ENCODE measurements at regions not wholly inside any gene's neighbourhood (a gene's known extent, or its start where the extent isn't known, plus 50 kb on each side); places are given as distances from the start of the nearest gene placed in this dataset.
"Not testable (repeated sequence)": the region's sequence is repeated elsewhere in the genome, so short reads cannot be mapped to it uniquely, and the experiment has no call there.

GRCh38 chr4:114249561-114249960 is 270.1 kb upstream of the ARSJ start:
- no peak for DNase-seq

DNA sequence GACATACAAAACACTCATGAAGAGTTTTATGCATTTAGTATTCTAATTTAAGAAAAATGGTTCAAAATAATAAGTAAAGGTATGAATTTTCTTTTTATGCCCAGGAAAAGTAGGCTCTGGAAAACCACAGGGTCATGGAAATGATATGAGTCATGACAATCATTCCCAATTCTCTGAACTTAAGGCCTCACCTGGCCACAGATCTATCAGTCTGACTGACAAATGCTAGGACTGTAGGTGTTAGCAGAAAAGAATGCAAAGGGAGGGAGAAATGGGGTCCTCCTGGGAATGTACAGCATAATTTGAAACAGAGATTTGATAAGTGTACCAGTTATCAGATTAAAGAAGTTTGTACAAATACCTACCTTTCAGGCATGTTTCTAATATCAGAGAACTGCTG is 270.5 kb upstream of the ARSJ start:
- DNase-seq: no peak

DNA sequence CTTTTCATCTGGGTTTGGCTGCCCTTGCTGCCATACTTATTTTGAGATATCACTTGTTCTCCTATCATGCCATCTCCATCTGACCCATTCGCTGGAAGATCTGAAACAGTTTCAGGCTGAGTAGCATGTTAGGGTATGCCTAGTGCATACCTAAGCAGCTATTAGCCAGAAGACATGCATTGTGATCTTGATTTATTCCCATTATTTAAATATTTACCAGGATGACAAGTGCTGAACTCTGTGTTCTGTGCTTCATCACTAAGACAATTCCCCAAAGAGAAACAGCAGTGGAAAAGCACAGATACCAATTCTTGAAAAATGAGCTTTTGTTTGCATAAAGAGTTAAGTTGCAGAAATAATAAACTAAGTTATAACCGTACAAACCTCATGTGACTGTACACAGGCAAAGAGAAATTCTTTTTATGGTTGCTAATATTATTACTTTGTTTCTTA is 271.0 kb upstream of the ARSJ start:
- peak in 1 of 3 donors; percentile 4 for DNase-seq

DNA sequence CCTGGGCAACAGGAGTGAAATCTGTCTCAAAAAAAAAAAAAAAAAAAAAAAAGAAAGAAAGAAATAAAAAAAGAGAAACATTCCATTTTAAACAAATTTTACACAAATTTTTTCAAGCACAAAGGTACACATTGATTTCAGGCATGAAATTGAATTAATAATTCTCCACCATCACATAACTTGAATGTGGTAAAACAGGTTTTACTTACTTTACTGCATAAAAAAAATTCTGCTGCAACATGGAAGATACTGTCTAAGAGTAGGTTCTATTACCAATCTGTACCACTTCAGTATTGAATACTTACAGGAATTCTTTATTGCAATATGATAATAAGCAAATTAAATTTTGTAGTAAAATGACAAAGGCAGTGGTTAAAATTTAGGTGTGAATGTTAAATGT is 271.6 kb upstream of the ARSJ start:
- no peak for DNase-seq

GRCh38 chr4:114252499-114252898 is 273.1 kb upstream of the ARSJ start:
- no peak for DNase-seq

GRCh38 chr4:114257501-114257900 is 278.1 kb upstream of the ARSJ start:
- DNase-seq: no peak

DNA sequence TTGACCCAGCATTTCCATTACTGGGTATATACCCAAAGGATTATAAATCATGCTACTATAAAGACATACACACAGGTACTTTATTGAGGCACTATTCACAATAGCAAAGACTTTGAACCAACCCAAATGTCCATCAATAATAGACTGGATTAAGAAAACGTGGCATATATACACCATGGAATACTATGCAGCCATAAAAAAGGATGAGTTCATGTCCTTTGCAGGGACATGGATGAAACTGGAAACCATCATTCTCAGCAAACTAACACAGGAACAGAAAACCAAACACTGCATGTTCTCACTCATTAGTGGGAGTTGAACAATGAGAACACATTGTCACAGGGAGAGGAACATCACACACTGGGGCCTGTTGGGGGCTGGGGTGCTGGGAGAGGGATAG is 283.0 kb upstream of the ARSJ start:
- not testable (repeated sequence) for DNase-seq

- no peak for DNase-seq
Observed at GRCh38 chr4:114263233-114263632, 283.8 kb upstream of the ARSJ start.

DNA sequence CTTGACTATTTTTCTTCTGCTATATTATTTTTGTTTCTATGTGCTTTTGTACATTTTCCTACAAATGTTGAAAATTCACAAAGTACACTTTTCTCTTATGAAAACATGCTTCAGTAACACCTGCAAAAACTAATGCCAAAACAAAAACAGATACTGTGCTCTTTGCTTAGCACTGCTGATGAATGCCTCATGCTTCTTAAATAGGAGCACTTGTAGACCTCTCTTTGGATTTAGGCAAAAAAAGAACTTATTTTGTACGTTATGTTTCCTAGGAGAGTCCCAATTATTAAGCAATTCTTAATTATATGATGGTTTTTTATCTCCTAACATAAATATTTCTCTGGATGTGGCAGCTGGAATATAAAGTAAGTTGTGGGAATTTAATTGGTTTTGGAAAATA is 285.0 kb upstream of the ARSJ start:
- no peak for DNase-seq

DNA sequence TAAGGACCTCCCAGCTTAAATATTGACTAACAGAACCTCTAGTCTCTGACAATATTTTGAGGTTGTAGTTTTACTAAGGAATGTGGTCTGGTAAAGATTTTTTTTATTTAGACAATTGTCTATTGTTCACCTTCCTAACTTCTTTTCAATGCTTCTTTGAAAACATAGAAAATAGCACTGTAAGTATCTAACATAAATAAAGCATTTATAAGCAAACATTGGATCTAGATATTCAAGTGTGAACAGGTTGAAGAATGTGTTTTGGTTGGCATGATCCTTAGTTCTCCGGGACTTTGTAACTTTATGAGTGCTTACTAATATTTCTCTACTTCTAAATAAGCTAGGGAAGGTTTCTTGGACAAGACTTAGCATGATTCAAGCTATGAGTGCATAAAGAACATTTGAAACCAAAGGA is 285.4 kb upstream of the ARSJ start:
- DNase-seq: no peak

GRCh38 chr4:114265342-114265741 is 285.9 kb upstream of the ARSJ start:
- DNase-seq: no peak

- DNase-seq: no peak
Observed at GRCh38 chr4:114267976-114268375, 288.5 kb upstream of the ARSJ start.

DNA sequence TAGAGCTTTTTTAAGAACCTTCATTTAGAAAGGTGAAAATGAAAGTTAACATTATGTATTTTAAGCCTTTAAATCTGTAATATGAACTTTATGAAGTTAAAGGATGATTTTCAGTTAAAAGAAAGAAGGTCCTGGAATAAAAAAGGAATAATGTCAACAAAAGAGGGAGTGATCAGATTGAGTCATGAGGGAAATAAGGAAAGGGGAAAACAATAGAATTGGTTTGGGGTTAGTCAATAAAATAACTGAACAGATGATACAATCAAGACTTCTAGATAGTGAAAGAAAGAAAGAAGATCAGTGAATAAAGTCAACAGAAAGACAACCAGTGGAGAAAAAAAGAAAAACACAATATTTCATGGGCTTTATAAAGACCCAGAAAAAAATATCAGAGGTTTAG is 291.6 kb upstream of the ARSJ start:
- no peak for DNase-seq

DNA sequence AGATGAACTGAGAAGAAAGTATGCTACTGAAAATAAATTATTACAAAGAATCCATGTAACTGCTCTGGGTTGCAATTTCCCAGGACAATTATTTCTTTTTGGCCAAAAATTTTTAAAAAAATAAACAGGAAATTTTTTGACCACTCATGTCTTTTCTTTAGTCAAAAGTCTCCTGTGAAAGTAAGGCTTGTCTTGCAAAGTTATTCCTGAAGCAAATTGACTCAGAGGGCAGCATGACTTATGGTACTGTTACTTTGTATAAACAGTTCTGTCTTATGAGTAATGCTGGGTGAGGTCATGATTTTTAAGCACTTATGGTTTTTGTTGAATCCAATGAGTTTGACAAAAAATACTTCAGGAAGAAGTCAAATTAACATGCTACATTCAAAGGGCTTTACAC is 292.8 kb upstream of the ARSJ start:
- peak in 1 of 3 donors; percentile 91 for DNase-seq

DNA sequence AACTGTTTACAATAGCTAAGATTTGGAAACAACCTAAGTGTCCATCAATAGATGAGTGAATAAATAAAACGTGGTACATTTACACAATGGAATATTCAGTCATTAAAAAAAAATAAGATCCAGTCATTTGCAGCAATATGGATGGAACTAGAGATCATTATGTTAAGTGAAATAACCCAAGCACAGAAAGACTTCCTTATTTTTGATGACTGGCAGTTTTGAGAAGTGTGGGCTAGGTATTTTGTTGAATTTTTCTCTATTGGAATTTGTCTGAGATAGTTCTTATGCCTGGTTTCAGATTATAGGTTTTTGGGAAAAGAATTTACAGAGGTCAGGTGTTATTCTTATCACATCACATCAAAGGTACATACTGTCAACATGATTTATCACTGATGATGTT is 293.8 kb upstream of the ARSJ start:
- no peak for DNase-seq

DNA sequence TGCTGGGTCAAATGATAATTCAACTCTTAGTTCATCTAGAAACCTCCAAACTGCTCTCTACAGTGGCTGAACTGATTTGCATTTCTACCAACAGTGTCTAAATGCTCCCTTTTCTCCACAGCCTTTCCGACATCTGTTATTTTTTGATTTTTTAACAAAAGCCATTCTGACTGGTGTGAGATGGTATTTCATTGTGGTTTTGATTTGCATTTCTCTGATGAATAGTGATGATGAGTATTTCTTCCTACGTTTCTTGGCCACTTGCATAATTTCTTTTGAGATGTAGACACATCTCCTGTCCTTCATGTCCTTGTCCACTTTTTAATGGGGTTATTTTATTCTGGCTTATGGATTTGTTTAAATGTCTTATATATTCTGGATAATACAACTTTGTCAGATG is 298.2 kb upstream of the ARSJ start:
- DNase-seq: peak in 1 of 3 donors; percentile 48

DNA sequence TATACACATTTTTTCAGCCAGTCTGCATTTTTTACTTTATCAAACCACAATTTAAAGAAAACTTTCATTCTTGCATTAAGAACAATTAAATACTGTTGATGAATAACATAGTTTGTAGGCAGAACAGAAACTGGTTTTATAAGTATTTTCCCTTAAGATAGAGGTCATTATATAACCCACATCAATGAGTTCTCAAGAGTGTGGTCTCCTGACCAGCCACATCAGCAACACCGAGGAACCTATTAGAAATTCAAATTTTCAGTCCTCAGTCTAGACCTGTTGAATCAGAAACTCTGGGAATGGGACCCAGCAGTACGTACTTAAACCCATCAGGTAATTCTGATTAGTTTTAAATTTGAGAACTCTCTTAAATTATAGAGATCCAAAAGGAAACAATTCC is 299.6 kb upstream of the ARSJ start:
- no peak for DNase-seq

DNA sequence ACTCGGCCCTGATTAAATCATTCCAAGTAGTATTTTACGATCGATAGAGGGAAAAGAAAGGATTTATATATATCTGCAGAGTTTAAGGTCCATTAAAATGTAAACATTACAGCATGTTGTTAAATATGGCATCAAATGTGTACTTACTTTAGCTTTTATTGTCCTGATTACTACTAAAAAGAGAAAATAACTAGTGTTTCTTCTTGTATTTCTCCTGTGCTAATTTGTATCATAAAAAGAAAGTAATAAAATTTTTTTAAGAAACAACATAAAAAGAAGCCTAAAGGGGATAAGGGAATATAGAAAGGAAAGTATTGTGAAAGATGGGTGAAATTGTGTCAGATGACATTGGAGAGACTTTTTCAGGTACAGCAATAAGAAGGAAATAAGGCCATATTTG is 300.3 kb upstream of the ARSJ start:
- no peak for DNase-seq

DNA sequence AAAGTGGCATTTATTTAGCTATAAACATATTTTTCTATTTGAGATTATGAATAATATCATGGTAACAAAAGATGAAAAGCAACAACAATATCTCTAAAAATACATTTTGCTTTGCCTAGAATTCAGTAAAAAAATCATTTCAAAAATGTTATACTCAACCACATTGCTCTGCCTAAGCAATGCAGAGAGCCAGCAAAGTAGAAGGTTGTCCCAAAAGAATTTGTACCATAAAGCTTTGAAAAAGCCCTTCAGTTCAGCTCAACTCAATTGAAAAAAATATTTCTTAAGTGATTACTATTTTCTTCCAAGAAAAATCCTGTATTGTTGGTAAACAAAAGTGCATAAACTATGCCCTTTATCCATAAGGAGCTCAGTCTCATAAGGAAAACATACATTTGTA is 301.2 kb upstream of the ARSJ start:
- DNase-seq: no peak

DNA sequence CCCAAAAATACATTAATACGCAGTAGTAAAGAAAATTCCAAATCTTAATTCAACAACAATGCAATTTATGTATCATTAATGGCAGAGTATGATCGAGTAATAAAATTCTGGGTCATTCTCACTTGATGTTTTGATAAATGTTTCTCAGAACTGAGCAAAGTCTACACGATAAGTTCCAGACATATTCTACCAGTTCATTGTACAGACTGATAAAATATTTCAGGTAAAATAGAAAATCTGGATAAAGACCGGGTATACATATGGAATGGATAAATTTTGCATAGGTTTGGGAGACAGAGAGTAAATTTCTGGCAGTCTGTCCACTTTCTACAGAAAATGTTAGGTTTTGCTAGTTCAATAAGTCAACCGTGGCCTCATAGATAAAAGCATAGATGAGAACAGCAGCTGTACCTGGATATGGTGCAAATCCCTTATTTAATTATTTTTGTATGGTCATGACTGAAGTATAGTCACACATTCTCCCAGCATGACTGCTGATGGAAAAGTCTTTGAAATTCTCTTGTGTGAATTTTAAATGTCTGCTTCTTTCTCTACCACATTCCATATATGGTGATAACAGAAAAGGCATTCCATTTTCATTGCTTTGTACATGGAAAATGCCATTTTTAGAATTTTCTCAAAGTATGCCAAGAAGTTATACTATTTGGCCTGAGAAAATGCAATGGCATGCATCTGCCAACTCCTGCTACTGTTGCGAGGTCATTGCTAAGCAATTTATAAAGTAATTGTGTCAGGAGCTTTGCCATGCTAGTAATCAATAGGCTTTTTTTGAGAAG is 301.9 kb upstream of the ARSJ start:
- peak; percentile 10 to 84 (median 36) for DNase-seq

- DNase-seq: no peak
Observed at GRCh38 chr4:114282937-114283336, 303.5 kb upstream of the ARSJ start.

DNA sequence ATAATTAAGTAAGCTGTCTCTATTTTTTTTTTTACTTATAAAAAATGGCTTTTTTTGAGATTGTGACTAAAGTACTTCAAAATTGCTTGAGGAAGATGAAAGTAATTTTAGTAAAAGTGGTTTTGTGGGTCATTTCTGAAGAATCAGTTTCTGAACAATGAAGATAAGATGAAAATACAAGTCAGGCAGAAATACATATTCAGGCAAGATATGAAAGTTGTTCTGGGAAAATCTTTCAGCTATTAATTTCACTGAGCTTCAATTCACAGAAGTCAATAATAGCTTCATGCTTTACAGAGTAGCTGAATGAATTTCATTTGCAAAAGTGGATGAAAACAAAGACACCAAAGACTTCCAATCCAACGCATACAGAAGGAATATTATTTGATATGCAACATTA is 305.2 kb upstream of the ARSJ start:
- DNase-seq: no peak

DNA sequence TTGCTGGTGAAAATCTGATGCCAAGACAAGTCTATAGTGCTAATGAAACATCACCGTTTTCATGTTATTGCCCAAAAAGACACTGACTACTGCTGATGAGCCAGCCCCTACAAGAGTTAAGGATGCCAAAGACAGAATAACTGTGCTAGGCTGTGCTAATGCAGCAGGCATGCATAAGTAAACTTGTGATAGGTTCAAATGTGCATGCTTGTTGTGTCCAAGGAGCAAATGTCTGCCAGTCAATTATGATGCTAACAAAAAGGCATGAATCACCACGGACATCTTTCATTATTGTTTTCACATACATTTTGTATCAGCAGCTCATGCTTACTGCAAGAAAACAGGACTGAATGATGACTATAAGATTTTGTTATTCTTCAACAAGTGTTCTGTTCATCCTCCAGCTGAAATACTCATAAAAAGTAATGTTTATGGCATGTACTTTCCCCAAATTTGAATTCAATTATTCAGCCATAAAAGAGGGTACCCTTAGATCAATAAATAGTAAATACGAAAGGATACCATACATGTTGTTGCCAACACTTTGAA is 306.9 kb upstream of the ARSJ start:
- no peak for DNase-seq

All from muscle of back (tissue), 3 donors.